Superior temporal gyrus (tissue), 1 donor: ENCODE measurements at regions not wholly inside any gene's neighbourhood (a gene's known extent, or its start where the extent isn't known, plus 50 kb on each side); places are given as distances from the start of the nearest gene placed in this dataset.

Experiments
- DNase-seq: peaks from one replicate; pipeline ENCODE4 v3.0.0-alpha.2; 2016; ENCODE audit errors: extremely low spot score

- DNase-seq = no peak
Measured at GRCh38 chr4:104418286-104418685, 76.4 kb downstream of the CXXC4 start.

- no peak for DNase-seq
Measured at GRCh38 chr4:104417357-104417882, 77.3 kb downstream of the CXXC4 start.

GRCh38 chr4:104416725-104417356 is 77.9 kb downstream of the CXXC4 start:
- no peak for DNase-seq

GRCh38 chr4:104413487-104413886 is 81.2 kb downstream of the CXXC4 start:
- no peak for DNase-seq

GRCh38 chr4:104412344-104412743 is 82.3 kb downstream of the CXXC4 start:
- DNase-seq = no peak

GRCh38 chr4:104411502-104411901 is 83.2 kb downstream of the CXXC4 start:
- DNase-seq = no peak

- DNase-seq = no peak
Measured at GRCh38 chr4:104408878-104409277, 85.8 kb downstream of the CXXC4 start.

GRCh38 chr4:104404361-104404760 is 90.3 kb downstream of the CXXC4 start:
- DNase-seq = no peak

GRCh38 chr4:104395168-104395614 is 99.5 kb downstream of the CXXC4 start:
- peak; percentile 51 for DNase-seq

GRCh38 chr4:104394406-104395167 is 100.1 kb downstream of the CXXC4 start:
- peak; percentile 93 for DNase-seq

- peak; percentile 36 for DNase-seq
Measured at GRCh38 chr4:104393655-104394324, 100.9 kb downstream of the CXXC4 start.

- no peak for DNase-seq
Measured at GRCh38 chr4:104385713-104386112, 109.0 kb downstream of the CXXC4 start.

- no peak for DNase-seq
Measured at GRCh38 chr4:104382961-104383360, 111.7 kb downstream of the CXXC4 start.

GRCh38 chr4:104381729-104382128 is 113.0 kb downstream of the CXXC4 start:
- DNase-seq = no peak

- no peak for DNase-seq
Measured at GRCh38 chr4:104365618-104366017, 129.1 kb downstream of the CXXC4 start.

GRCh38 chr4:104353481-104353880 is 141.2 kb downstream of the CXXC4 start:
- DNase-seq = no peak

GRCh38 chr4:104352211-104352610 is 142.5 kb downstream of the CXXC4 start:
- no peak for DNase-seq

GRCh38 chr4:104351706-104352105 is 143.0 kb downstream of the CXXC4 start:
- no peak for DNase-seq

GRCh38 chr4:104345598-104346242 is 149.0 kb downstream of the CXXC4 start:
- no peak for DNase-seq

- no peak for DNase-seq
Measured at GRCh38 chr4:104344342-104344980, 150.2 kb downstream of the CXXC4 start.

GRCh38 chr4:104334410-104334809 is 160.3 kb downstream of the CXXC4 start:
- DNase-seq = no peak
